Stomach (tissue), 4 donors: ENCODE measurements at regions not wholly inside any gene's neighbourhood (a gene's known extent, or its start where the extent isn't known, plus 50 kb on each side); places are given as distances from the start of the nearest gene placed in this dataset.
"Not testable (repeated sequence)": the region's sequence is repeated elsewhere in the genome, so short reads cannot be mapped to it uniquely, and the experiment has no call there.

Experiments
- CTCF ChIP-seq, 7 experiments: fragments of 450-650 bp in 4 of 7; fragments of 200-600 bp in 3 of 7; sonication (generic) in 3 of 7; IDR thresholded peaks; one replicate each; pipeline ENCODE4 v1.5.1; 2016 to 2019; ENCODE audit warnings: antibody characterized with exemption in 7 of 7, control low read depth in 2 of 7, mild to moderate bottlenecking in 1 of 7
- EP300 ChIP-seq: sonication (generic); formaldehyde crosslinking; IDR thresholded peaks from one replicate; pipeline ENCODE4 v1.6.1; 2017; ENCODE audit warnings: antibody characterized with exemption
- POLR2AphosphoS5 ChIP-seq, 3 donors: sonication (generic); formaldehyde crosslinking; IDR thresholded peaks; one replicate each; pipeline ENCODE4 v1.6.1; 2016; ENCODE audit warnings: antibody characterized with exemption in 3 of 3

GRCh38 chr4:121575392-121575791, 121.4 kb downstream of the ANXA5 start:
- TF ChIP-seq CTCF (IDR thresholded peaks at IDR 0.05); EP300; POLR2AphosphoS5 (IDR thresholded peaks at IDR 0.05): not testable (repeated sequence)
